ENCODE measurements at regions not wholly inside any gene's neighbourhood (a gene's known extent, or its start where the extent isn't known, plus 50 kb on each side); places are given as distances from the start of the nearest gene placed in this dataset.

DNA sequence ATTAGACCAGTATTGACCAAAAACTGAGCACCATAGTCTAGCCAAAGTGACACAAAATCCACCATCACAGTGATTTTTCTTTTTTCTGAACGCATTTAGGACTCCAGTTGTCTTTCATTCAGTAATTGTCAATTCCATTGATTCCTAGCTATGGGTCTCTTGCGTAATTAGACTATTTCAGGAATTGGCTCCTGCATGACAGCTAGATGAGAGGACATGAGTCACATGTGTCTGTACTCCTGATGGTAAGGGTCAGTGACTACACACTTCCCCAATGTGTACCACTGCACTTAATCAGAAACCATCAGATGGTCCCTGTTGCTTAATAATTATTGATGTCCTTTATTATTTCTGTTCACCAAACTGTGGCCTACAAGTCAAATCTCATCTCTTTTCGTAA, 469.5 kb downstream of the POM121L12 start (continued):
- TF ChIP-seq SIRT6 (IDR thresholded peaks at IDR 0.05; ENCODE audit: low read length) (no peak), CTBP2 (IDR thresholded peaks at IDR 0.05; ENCODE audit: borderline replicate concordance, insufficient read depth, insufficient read length, low read length) (no peak), HDAC2 (IDR thresholded peaks at IDR 0.05; ENCODE audit: borderline replicate concordance in 1 of 2, low read depth in 2 of 2, low read length in 2 of 2) (no peak), SIN3A (conservative IDR thresholded peaks at IDR 0.05 in 1 of 2, IDR thresholded peaks at IDR 0.05 in 1 of 2; ENCODE audit: low read depth in 1 of 2, low read length in 2 of 2) (no peak)

All from H1 (cell line).